Thyroid gland (tissue), 4 donors: ENCODE measurements at regions not wholly inside any gene's neighbourhood (a gene's known extent, or its start where the extent isn't known, plus 50 kb on each side); places are given as distances from the start of the nearest gene placed in this dataset.

ENCODE experiments used
- DNase-seq, 2 donors: peaks; one replicate each; pipeline ENCODE4 v3.0.0-alpha.2; 2019
- H3K27ac ChIP-seq, 3 donors: fragments of 200-600 bp; sonication (generic); 1 replicate in 2 of 3; 2 replicates in 1 of 3; pipeline ENCODE4 v1.5.1; 2016 to 2019; ENCODE audit warnings: mild to moderate bottlenecking in 1 of 3, moderate library complexity in 1 of 3
- H3K27me3 ChIP-seq: fragments of 200-600 bp; sonication (generic); one replicate; pipeline ENCODE4 v1.5.1; 2019
- H3K36me3 ChIP-seq, 2 donors: fragments of 200-600 bp; sonication (generic); one replicate each; pipeline ENCODE4 v1.5.1; 2016 to 2019
- H3K4me1 ChIP-seq, 2 donors: fragments of 200-600 bp; sonication (generic); one replicate each; pipeline ENCODE4 v1.5.1; 2017 to 2019
- H3K4me3 ChIP-seq, 3 donors: fragments of 200-600 bp; sonication (generic); replicated peaks in 1 of 3; 1 replicate in 2 of 3; 2 replicates in 1 of 3; pipeline ENCODE4 v1.5.1; 2016; ENCODE audit warnings: mild to moderate bottlenecking in 1 of 3
- H3K9me3 ChIP-seq: fragments of 200-600 bp; sonication (generic); one replicate; pipeline ENCODE4 v1.5.1; 2017
- POLR2A ChIP-seq, 2 donors: fragments of 450-650 bp; IDR thresholded peaks; one replicate each; pipeline ENCODE4 v1.6.1; 2017; ENCODE audit warnings: antibody characterized with exemption in 2 of 2, mild to moderate bottlenecking in 2 of 2, moderate library complexity in 1 of 2
- WGBS, 2 donors: methylation state at CpG; one replicate each; pipeline ENCODE4 v1.1.5; 2017; 5-methylcytosine and 5-hydroxymethylcytosine counted together
- intact Hi-C: fragments of 100-400 bp; cut with DNase I; formaldehyde crosslinking; loops from one replicate; pipeline ENCODE4 v1.15.1; 2023
- TF ChIP-seq, protein P1 (sequence below), 6 experiments: fragments of 200-600 bp in 3 of 6; fragments of 450-650 bp in 3 of 6; sonication (generic) in 3 of 6; IDR thresholded peaks; one replicate each; pipeline ENCODE4 v1.5.1; 2016 to 2019; ENCODE audit warnings: antibody characterized with exemption in 6 of 6, mild to moderate bottlenecking in 2 of 6, inconsistent platforms in 1 of 6, moderate library complexity in 1 of 6

DNA sequence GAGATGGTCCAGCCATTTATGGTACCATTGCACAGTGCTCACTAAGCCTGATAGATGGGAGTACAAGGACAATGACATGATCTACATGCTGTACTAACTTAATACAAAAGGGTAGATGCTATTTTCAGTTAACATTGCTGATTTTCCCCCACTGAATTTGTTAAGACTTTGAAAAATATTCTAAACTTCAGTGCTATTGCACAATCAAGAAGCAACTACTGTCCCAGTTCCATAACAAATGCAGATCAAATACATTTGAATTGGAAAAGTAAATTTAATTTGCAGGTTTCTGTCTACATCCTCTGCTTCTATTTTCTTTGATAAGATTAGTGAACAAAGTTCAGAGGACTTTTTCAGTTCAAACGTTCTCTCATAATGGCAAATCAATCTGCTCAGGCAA, 366.8 kb upstream of the FGF13 start:
- no peak for DNase-seq
- Histone ChIP-seq H3K4me3 (no peak overlapping the region), H3K9me3 (no peaks in the 10 kb centered on the region), H3K27ac (no peak overlapping the region), H3K36me3 (no peaks in the 10 kb centered on the region), H3K27me3 (no peaks in the 10 kb centered on the region), H3K4me1 (no peaks in the 10 kb centered on the region)
- WGBS, 2 donors: 63 to 77% methylated on average over 1 of the region's 1 CpG
- no peak for TF ChIP-seq POLR2A (IDR thresholded peaks at IDR 0.05)
- TF ChIP-seq, protein P1, sequence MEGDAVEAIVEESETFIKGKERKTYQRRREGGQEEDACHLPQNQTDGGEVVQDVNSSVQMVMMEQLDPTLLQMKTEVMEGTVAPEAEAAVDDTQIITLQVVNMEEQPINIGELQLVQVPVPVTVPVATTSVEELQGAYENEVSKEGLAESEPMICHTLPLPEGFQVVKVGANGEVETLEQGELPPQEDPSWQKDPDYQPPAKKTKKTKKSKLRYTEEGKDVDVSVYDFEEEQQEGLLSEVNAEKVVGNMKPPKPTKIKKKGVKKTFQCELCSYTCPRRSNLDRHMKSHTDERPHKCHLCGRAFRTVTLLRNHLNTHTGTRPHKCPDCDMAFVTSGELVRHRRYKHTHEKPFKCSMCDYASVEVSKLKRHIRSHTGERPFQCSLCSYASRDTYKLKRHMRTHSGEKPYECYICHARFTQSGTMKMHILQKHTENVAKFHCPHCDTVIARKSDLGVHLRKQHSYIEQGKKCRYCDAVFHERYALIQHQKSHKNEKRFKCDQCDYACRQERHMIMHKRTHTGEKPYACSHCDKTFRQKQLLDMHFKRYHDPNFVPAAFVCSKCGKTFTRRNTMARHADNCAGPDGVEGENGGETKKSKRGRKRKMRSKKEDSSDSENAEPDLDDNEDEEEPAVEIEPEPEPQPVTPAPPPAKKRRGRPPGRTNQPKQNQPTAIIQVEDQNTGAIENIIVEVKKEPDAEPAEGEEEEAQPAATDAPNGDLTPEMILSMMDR (IDR thresholded peaks at IDR 0.05): no peak
- intact Hi-C loops: no loop called here

DNA sequence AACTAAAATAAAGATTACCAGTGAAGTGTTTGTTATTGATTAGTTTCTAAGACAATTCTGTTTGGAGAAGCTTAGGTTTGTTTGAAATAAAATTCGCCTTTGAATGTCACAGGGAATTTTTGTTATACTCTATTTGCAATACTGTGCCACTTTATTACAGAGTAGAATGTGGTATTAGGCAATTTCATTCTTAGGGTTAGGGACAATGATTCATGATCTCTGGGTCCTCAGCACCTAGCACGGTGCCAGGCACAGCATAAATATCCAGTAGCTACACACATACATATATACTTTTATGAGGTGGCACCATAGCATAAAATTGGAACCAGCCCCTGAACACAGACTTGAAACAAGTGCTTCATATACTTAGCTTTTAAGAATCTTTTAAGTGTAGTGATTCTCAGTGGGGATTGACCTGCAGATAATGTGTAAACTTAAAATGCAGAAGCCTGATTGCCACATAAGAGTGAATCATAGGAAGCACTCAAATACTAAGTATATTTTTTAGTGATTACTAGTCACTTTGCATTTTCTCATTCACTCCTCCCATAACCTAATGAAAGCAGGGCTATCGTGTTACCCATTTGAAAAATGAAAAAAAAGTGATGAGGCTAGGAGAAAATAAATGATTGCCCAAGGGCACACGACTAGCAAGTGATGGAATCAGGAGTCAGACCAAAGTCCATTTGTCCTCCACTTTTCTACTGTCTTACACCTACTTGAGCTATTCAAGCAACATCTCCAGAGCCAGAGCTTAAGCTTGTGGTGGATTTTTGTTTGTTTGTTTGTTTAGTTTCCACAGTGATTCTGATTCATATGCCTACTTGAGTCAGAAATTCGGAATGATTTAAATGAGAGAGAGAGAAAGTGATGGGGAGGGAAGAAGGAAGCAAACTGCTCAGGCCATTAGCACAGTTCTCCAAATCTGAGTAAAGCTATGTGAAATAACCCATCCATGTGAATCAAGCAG, 366.0 kb upstream of the FGF13 start:
- DNase-seq: no peak
- intact Hi-C loops: no loop called here
- H3K4me1 ChIP-seq: no peaks in the 10 kb centered on the region
- no peak overlapping the region for H3K27ac ChIP-seq
- H3K9me3 ChIP-seq: no peaks in the 10 kb centered on the region
- H3K27me3 ChIP-seq: no peaks in the 10 kb centered on the region
- WGBS, 2 donors: 73 to 80% methylated on average over 5 of the region's 5 CpGs
- TF ChIP-seq, protein P1 (IDR thresholded peaks at IDR 0.05): no peak
- TF ChIP-seq POLR2A (IDR thresholded peaks at IDR 0.05): no peak
- H3K36me3 ChIP-seq: no peaks in the 10 kb centered on the region
- no peak overlapping the region for H3K4me3 ChIP-seq

DNA sequence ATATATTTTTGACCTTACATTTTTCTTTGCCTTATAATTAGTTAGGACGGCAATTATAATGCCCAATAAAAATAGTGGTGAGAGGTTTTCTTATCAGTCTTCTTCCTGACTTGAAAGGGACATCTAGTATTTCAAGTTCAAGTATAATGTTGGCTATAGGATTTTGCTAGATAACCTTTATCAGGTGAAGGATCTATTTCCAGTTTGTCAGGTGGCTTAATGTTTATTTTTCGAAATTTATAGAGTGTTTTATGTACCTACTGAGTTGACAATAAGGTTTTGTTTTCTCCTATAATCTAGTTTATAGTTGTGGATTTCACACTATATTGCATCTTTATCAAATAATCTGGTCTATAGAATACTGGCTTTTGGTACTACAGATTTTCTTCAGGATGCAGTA, 351.8 kb upstream of the FGF13 start:
- 82 to 83% methylated on average over 2 of the region's 2 CpGs for WGBS, 2 donors
- H3K4me1 ChIP-seq: no peaks in the 10 kb centered on the region
- no peak for DNase-seq
- intact Hi-C loops: no loop called here
- no peaks in the 10 kb centered on the region for H3K9me3 ChIP-seq
- TF ChIP-seq, protein P1 (IDR thresholded peaks at IDR 0.05): no peak
- TF ChIP-seq POLR2A (IDR thresholded peaks at IDR 0.05): no peak
- no peaks in the 10 kb centered on the region for H3K27me3 ChIP-seq
- H3K4me3 ChIP-seq: no peak overlapping the region
- H3K36me3 ChIP-seq: no peaks in the 10 kb centered on the region
- no peak overlapping the region for H3K27ac ChIP-seq

DNA sequence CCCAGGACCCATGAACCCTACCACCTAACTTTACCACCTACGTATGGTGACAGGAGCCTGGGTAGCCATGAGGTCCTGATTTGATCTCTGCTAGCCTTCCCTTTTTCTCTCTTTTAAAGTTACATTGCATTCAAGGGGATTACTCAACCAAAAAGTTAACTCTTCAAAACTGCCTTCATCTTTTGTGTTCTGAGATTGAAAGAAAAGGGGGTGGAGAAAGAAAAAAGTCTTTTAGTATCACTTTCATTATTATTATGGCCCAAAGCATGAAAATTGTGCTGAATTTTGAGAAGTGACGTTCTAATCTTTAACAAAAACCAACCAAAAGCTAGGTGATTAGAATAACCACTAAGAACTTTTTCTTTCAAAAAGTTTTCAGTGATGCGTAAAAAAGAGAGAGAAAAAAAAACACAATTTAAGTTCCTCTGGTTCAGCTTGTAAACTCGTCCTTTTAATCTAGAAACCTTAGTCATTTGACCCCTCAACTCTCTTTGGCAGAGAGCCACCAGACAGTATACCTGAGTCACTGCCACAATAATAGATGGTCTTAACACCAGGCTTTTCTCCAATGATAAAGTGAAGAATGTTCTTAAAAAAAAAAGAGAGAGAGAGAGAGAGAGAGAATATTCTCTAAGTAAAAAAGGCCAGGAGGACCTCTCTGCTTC, 347.4 kb upstream of the FGF13 start:
- H3K27ac ChIP-seq: peak overlapping the region; percentile 15 to 29 (median 23)
- no peaks in the 10 kb centered on the region for H3K36me3 ChIP-seq
- no peaks in the 10 kb centered on the region for H3K27me3 ChIP-seq
- H3K4me1 ChIP-seq: no peaks in the 10 kb centered on the region
- WGBS, 2 donors: 27 to 29% methylated on average over 4 of the region's 4 CpGs
- no peak overlapping the region for H3K4me3 ChIP-seq
- peak; percentile 27 to 39 for DNase-seq
- TF ChIP-seq, protein P1 (IDR thresholded peaks at IDR 0.05): no peak
- no peak for TF ChIP-seq POLR2A (IDR thresholded peaks at IDR 0.05)
- no peaks in the 10 kb centered on the region for H3K9me3 ChIP-seq
- intact Hi-C loops: no loop called here

DNA sequence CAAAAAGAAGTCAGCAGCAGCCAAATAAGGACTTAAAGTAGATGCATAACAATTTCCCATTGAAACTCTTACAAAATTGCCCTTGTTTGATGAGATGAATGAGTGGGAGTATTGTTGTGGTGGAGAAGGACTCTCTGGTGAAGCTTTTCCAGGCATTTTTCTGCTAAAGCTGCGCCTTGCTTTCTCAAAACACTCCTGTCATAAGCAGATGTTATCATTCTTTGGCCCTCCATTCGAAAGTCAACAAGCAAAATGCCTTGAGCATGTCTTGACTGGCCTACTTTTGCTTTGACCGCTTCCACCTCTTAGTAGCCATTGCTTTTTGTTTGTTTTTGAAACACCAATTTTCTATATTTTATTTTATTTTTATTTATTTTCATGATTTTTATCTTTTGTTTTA, 340.9 kb upstream of the FGF13 start:
- no peak for DNase-seq
- WGBS, 2 donors: 71 to 77% methylated on average over 3 of the region's 3 CpGs
- no peak overlapping the region for H3K4me3 ChIP-seq
- no peaks in the 10 kb centered on the region for H3K27me3 ChIP-seq
- no peaks in the 10 kb centered on the region for H3K4me1 ChIP-seq
- intact Hi-C loops: no loop called here
- H3K36me3 ChIP-seq: no peaks in the 10 kb centered on the region
- TF ChIP-seq, protein P1 (IDR thresholded peaks at IDR 0.05): no peak
- no peak for TF ChIP-seq POLR2A (IDR thresholded peaks at IDR 0.05)
- H3K27ac ChIP-seq: no peak overlapping the region
- no peaks in the 10 kb centered on the region for H3K9me3 ChIP-seq
